ENCODE measurements at regions not wholly inside any gene's neighbourhood (a gene's known extent, or its start where the extent isn't known, plus 50 kb on each side); places are given as distances from the start of the nearest gene placed in this dataset.

GRCh38 chr3:187931770-187932278 is 186.6 kb upstream of the BCL6 start:
- Histone ChIP-seq H3K4me3 (no peak overlapping the region), H3K9ac (ENCODE audit: control insufficient read depth, insufficient read depth, low read length) (no peak overlapping the region), H3K79me2 (ENCODE audit: control insufficient read depth, insufficient read depth, low read length) (no peaks in the 10 kb centered on the region), H3K4me1 (ENCODE audit: control insufficient read depth, insufficient read depth, low read length) (peaks cover 19% of the 10 kb centered on the region), H3K9me3 (replicated peaks; ENCODE audit: control insufficient read depth, insufficient read depth, low read length) (no peaks in the 10 kb centered on the region; the same call in 1 of the 3 replicates), H2AFZ (ENCODE audit: control insufficient read depth, low read depth, low read length) (no peak overlapping the region), H3K36me3 (ENCODE audit: control insufficient read depth in 2 of 2, insufficient read depth in 2 of 2, low read length in 1 of 2) (no peaks in the 10 kb centered on the region), H3K27ac (ENCODE audit: control insufficient read depth, insufficient read depth) (no peak overlapping the region), H3K27me3 (replicated peaks in 1 of 2; ENCODE audit: control insufficient read depth in 2 of 2, insufficient read depth in 2 of 2, low read length in 1 of 2) (no peaks in the 10 kb centered on the region; a peak in 2 of 4 replicates), H3K4me2 (ENCODE audit: control insufficient read depth, insufficient read depth) (peak overlapping the region; percentile 41; the same call in 1 of the 2 replicates), H4K20me1 (ENCODE audit: control insufficient read depth, insufficient read depth) (no peaks in the 10 kb centered on the region)
- ATAC-seq (no peak), DNase-seq (ENCODE audit: low read depth, low spot score) (no peak), FAIRE-seq (no peak)
- TF ChIP-seq IRF5 (IDR thresholded peaks at IDR 0.05; ENCODE audit: borderline replicate concordance) (no peak), ZNF207 (IDR thresholded peaks at IDR 0.05; ENCODE audit: borderline replicate concordance) (no peak), NR2F1 (conservative IDR thresholded peaks at IDR 0.05) (no peak), RELA (IDR thresholded peaks at IDR 0.05; ENCODE audit: borderline replicate concordance, partially characterized antibody) (no peak), ETV6 (conservative IDR thresholded peaks at IDR 0.05 in 1 of 2, IDR thresholded peaks at IDR 0.05 in 1 of 2; ENCODE audit: borderline replicate concordance in 1 of 2, low read depth in 1 of 2) (no peak), POLR2AphosphoS5 (IDR thresholded peaks at IDR 0.05; ENCODE audit: low read length) (no peak), BMI1 (IDR thresholded peaks at IDR 0.05; ENCODE audit: borderline replicate concordance) (no peak), BCLAF1 (IDR thresholded peaks at IDR 0.05) (no peak), ZNF622 (IDR thresholded peaks at IDR 0.05) (no peak)
- WGBS (ENCODE audit: insufficient coverage, insufficient replicate concordance, low lambda C conversion rate, missing lambda C conversion rate): 1% methylated on average over 4 of the region's 4 CpGs
- in situ Hi-C loops (cut with MboI): no loop called here
- RAD21 ChIA-PET (ENCODE audit: unreplicated experiment): no interaction called here
- BruUV-seq (replicated peaks): no TSS peak
- SMC1A ChIA-PET (ENCODE audit: uncharacterized antibody, unreplicated experiment): no interaction called here
- CTCF ChIA-PET: no interaction called here
- POLR2A ChIA-PET: no interaction called here
- intact Hi-C loops (cut with micrococcal nuclease; ENCODE audit: unreplicated experiment): no loop called here
